IPS-NIHi7 (cell line): ENCODE measurements at regions not wholly inside any gene's neighbourhood (a gene's known extent, or its start where the extent isn't known, plus 50 kb on each side); places are given as distances from the start of the nearest gene placed in this dataset.
"Not testable (repeated sequence)": the region's sequence is repeated elsewhere in the genome, so short reads cannot be mapped to it uniquely, and the experiment has no call there.

Source experiments
- DNase-seq: peaks from one replicate; pipeline ENCODE4 v3.0.0; 2012; ENCODE audit warnings: mixed read lengths; ENCODE audit errors: extremely low spot score

DNA sequence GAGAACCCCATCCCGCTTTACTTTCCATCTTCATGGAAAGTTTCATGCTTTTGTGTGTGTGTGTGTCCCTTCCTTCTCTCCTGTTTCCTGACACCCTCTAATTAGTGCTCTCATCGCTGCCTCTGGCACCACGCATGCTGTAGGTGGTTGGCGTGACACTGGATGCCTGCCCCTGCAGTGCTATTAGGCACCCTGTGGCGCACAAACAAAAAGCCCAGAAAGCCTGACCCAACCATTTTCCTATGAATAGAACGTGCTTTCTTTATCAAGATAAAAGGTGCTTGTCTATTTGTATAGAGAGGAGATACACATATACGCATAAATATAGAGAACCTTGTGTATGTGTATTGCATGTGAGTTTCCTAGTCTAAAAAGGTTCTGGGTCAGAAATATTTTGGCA lies 120.8 kb upstream of the CDCA7L start:
- DNase-seq, result peak; percentile 31

DNA sequence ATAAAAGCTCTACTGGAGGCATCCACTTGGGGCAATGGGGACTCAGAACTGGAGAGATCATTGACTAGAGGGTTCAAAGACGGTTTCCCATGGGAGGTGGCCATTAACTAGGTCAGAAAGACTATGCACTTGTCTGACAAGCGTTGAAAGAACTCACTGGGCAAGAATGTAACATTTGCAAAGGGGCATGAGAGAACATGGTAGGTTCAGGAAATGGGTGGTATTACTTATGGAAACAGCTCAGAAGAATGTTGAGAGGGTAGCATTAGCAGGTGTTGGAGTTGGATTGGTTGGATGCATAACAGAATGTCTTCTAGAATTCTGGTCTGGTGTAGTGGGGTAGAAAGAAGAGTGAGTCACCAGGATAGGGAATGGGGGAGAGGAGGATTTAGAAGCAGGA lies 119.1 kb upstream of the CDCA7L start:
- DNase-seq, result no peak

DNA sequence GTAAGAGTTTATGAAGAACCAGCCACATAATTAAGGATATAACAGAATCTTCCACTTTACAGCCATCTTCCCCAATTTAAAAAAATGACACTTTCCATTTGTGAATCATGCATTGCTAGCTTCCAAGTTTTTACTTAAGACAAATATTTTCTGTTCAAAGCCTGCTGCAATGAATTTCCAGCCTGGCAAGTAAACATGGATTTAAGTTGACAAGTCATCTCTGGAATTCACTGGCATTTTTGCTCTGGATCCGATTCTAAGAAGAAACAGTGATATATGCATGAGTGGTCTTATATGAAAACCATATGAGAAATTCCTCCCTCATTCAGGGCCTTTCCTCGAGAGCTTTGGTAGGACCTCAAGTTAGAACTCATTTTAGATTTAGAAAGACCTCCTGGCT lies 116.1 kb upstream of the CDCA7L start:
- no peak for DNase-seq

DNA sequence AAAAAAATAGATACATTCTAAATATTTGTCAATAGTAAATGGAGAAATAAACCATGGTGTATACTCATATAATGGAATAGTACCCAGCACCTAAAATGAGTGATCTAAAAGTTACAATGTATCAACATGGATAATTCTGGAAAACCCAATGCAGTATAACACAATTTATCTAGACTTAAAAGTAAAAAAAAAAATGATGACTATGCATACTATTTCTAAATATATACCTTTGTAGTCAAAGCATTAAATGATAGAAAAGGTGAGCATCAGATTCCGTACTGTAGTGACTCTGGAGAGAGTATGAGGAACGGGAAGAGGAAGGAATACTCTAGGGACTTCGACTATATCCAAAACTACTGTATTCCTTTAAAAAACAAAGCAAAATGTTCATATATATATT lies 115.2 kb upstream of the CDCA7L start:
- no peak for DNase-seq

DNA sequence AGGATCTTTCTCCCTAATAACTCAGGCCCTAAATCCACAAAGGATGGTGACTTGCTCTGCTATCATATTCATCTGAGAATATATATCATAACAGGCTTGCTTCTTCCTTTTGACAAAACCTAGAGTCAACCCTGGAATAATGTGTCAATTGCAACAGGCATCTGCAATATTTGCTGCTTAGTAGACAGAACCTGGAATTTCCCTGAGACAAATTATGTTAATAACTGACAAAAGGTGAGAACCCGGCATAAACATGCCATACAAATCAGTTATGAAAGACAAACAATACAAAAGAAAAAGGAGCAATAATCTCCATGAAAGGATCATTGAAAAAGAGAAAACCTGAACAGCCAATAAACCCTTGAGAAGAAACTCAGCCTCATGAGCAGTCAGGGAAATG lies 114.5 kb upstream of the CDCA7L start:
- no peak for DNase-seq

DNA sequence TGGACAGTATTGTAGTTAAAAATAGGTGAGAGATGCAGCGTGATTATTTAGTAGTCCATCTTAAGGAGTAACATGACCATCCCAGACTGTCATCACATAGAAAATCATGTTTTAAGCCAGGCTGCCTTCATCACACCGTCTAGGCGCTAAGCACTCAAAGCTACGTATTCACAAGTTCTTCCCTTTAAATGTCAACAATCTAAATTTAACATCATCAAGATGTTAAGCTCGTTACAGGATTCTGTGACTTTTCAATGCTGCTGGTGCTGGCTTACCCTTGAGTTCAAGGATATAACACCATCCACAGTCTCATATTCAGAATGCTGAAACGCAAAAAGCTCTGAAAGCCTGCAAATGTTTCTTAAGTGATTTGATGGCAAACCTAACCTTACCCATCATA lies 109.5 kb upstream of the CDCA7L start:
- no peak for DNase-seq

DNA sequence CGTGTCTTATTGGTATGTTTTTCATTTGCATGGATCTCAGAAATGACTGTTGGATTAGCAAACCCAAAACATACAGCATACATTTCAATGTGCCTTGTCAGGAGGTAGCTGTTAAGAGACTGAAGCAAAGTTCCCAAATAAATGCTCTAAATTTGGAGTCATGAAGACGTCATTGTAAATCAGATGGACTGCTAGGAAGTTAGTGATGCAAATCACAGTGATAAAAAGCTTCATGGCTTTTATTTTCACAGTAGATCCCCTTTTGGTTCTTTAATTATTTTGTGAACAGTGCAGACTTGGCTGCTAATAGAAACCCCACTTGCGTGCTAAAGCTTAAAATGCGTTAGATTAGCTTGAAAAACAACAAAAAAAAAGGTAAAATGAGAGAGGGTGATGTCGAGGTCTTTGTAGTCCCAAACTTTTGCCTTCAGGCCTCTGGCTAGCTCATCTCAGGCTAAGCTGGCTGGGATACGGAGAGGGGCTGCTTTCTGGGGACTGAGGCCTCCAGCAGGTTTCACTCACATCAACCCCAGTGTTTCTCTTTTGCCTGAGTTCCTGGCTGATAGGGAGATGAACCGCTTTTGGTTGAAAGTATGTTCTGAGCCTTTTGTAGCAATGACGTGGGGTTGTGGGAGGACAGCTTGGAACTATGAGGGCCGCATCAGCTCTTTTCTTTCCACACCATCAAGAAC lies 107.1 kb upstream of the CDCA7L start:
- no peak for DNase-seq

DNA sequence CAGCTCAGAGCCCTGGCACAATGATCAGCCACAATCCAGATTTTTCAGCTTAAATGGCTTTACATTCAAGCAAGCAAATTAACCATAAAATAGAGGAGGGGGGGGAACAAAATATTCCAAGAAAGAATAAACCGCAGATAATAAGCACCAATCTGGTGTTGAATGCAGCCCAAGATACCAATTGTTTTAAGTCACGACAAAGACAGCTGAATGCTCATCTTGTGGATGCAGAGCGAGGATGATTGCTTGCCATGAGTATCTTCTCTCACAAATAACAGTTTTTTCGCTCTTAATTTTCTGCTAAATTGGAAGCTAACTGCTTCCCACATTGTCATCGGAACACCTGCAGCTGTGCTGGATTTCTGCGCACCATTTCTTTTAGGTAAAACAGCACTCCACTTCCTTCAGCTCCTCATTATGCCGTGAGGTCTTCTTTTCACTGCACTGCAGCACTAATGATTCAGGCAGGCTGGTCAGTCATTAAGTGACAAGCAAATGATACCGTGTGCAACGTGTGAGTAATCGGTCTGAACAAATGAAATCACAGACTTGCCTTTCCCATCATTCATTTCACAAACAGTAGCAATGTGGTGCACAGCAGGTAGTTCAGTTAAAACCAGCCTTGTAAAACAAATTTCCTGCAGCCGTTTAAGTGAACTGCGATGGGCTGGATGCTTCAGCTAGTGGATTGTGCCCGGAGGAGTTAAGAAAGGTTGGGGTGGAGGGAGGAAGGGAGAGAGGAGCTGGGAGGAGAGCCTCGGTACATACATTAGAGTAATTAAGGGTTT lies 106.4 kb upstream of the CDCA7L start:
- DNase-seq, result no peak

DNA sequence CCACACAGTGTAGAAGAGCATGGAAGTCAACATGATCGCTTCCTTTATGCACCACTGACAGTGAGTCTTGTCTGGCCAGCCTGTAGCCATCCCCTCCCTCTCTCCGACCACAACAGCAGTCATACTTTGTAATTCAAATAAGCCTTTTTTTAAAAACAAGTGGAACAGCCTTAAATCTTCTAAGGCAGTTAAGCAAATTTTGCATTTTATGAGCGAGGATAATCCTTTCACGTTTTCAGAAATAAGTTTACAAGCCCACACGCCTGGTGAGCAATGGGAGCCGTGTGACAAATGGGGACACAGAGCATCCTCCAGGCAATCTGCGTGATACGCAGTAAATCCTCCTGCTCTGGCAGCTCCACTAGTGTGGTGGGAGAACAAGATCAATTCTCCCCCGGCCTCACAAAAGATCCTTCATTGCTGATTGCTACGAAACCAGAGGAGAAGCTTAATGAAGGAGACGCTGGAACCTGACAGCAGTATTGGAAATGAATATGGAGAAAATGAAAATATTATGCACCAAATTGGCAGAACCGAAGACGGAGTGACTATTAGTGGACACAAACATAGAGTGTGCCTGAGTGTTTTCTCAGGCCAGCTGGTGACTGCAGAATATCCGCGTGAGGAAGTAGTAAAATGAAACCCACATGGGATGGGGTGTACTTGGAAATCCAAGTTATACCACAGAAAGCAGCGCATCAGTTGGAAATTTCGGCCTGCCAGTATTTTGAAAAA lies 104.2 kb upstream of the CDCA7L start:
- DNase-seq, result no peak

DNA sequence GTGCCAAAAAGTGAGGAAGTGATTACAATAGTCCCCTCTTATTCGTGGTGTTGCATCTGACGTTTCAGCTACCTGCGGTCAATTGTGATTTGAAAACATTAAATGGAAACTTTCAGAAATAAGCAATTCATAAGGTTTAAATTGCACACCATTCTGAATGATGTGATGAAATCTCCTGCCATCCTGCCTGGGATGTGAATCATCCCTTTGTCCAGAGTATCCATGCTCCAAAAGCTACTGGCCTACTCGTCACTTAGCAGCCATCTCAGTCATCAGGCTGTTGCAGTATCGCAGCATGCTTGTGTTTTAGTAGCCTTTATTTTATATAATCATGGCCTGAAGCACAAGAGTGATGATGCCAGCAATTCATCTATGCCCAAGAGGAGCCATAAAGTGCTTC lies 97.7 kb upstream of the CDCA7L start:
- no peak for DNase-seq

DNA sequence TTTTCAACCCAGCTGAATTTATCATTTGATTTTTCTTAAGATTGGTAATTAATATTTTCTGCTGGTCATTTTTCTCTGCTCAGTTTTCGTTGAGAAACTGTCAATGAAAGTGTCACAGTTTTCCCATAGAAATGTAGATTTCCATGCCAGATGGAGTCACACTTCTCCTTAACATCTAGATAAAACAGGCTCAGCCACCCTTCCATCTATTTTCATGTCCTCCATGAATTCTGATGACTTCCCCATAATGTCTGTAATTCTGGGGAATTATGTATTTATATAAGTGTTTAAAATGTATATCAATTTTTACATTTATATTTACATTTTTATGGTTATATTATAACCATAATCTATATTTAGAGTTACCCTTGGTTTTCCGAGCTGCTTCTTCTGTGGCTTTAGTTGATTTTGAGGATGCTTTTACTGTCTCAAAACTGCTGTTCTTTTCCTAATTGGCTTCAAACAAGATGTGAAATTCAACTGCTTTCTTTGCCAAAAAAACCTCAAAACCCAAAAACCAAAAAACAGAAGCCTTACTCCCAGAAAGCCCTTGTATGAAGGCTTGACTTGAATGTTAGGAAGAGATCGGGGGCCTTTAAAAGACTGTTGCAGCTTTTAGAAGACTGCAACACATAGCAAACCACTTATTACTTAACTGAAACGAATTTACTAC lies 95.4 kb upstream of the CDCA7L start:
- no peak for DNase-seq

DNA sequence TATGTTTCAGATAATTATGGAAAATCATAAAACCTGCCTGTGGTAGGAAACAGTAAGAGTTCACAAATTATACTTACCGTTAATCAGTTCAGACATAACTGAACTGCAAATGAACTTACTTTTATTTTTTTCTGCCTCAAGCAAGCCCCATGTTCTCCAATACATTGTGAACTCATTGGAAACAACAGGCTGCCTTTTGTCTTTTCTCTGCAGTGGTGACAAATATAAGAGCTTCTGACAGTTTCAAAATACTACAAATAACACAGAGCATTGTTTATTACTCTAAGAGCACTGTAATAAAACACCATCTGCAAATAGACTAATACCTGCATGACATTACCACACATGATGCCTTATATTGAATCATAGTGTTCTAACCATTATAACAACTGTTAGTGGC lies 94.0 kb upstream of the CDCA7L start:
- no peak for DNase-seq

DNA sequence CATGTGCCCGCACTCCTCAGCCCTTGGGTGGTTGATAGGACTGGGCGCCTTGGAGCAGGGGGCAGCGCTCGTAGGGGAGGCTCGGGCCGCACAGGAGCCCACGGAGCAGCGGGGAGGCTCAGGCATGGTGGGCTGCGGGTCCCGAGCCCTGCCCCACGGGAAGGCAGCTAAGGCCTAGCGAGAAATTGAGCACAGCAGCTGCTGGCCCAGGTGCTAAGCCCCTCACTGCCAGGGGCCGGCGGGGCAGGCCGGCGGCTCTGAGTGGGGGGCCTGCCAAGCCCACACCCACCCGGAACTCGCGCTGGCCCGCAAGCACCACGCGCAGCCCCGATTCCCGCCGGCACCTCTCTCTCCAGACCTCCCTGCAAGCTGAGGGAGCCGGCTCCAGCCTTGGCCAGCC lies 86.7 kb upstream of the CDCA7L start:
- DNase-seq, result not testable (repeated sequence)

DNA sequence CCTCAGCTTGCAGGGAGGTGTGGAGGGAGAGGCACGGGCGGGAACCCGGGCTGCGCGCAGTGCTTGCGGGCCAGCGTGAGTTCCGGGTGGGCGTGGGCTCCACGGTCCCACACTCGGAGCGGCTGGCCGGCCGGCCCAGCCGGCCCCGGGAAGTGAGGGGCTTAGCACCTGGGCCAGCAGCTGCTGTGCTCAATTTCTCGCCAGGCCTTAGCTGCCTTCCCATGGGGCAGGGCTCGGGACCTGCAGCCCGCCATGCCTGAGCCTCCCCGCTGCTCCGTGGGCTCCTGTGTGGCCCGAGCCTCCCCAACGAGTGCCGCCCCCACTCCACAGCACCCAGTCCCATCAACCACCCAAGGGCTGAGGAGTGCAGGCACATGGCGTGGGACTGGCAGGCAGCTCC lies 83.0 kb upstream of the CDCA7L start:
- DNase-seq, result not testable (repeated sequence)

DNA sequence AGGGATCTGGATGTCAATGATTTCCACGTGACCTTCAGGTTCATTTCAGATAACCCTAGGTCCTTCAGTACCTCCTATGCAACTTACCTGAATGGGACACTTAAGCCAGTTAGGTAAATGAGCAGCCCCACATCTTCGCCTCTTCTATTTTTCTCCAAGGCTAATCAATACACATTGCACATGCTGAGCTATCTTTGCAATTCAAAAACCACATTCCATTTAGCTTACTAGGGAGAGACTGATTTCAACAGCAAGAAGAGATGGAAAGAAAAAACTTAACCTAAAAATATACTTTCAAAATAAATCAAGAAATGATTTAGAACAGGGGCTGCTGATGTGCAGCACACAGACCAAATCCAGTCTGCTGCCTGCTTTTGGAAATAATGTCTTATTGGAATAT lies 81.8 kb upstream of the CDCA7L start:
- no peak for DNase-seq

DNA sequence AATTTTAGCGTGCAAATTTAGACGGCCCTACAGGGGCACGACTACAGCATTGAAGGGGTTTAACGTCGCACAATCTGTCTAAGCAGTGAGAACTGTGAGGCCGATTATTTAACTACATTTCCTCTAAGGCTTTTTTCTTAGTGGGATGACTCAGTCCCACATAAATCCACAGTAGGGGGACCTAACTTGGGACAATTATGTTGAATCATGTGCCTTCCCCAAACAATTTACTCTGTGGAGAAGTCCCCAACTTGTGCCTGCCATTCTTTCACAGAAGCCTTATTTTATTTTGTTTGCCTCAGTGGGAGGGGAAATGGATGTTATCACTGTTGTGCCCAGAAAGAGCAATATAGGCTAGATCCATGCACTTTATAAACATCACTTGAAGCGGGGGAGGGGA lies 80.3 kb upstream of the CDCA7L start:
- DNase-seq, result no peak

DNA sequence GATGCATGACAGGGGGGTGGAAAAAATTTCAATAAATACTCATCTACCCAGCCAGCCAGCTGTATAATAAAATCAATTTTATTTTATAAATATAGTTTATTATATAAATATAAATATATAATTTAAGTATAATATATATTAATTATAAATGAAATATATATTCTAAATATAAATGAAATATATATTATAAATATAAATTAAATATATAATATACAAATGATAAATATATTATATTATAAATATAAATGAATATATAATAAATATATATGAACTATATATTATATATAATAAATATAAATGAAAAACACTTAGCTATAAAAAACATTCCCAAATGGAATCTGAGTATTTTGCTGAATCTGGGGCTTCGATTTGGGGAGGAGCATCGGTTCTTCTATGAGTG lies 79.4 kb upstream of the CDCA7L start:
- no peak for DNase-seq

DNA sequence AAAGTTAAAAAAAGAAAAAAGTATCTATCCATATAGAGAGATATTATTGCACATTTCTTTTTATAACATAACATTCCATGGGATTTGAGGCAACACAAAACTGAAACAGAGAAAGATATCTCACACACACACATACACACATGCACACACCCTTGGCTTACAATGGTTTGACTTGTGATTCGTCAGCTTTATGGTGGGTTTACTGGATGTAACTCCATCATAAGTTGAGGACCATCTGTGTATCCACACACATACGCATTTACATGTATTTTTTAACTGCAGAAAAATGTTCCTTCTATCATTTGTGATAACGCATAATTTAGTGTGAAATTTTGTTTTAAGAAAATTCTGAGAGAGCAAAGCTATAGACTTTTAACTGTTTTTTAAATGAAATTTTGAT lies 74.2 kb upstream of the CDCA7L start:
- no peak for DNase-seq

DNA sequence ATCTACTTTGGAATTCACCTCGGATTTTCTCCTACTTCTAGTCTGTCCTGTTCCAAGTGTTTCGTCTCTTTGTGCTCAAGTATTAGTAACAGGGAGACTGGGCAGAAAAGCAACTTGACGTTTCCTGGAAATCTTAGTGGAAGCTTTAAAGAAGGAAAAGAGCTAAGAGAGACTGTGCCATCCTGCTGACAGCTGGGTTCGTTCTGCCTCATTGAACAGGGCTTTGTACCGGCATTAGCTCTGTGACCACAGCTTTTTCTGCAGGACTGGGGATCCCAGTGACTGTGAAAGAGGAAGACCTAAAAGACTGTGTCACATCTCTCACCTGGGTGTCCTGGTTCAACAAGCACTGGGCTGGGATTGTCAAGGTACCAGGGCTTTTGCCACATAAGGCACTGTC lies 70.8 kb upstream of the CDCA7L start:
- no peak for DNase-seq

DNA sequence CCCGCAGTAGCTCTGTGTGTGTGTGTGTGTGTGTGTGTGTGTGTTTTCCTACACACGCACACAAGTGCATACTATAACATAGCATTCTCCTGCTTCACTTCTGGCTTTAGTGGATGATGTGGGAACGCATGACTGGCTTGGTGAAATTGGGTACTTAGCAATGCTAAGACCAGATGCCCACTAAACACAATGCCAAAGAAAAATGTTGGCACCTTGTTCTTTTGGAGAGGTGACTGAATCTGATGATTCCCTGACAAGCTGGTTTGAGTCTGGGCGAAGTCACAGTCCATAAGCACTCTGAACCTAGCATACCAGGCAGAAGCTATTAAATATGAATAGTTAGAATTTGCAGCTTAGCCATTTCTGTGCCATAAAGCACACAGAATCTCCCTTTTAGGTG lies 68.0 kb upstream of the CDCA7L start:
- DNase-seq, result no peak

DNA sequence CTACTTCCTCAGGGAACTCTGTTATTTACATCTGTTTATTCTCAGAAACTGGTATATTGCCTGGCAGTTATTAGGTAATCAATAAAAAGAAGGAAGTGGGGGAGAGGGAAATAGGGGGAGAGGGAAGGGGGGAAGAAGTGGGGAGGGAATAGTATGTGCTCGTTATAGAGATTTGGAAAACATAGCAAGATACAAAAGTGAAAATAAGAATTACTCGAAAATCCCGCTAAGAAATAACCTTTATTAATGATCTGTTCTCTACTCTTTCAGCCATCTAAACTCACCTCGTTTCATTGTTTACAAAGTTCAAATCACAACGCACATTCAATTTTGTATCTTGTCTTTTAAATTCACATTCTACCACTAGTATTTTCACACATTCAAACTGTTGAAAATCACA lies 63.0 kb upstream of the CDCA7L start:
- no peak for DNase-seq

DNA sequence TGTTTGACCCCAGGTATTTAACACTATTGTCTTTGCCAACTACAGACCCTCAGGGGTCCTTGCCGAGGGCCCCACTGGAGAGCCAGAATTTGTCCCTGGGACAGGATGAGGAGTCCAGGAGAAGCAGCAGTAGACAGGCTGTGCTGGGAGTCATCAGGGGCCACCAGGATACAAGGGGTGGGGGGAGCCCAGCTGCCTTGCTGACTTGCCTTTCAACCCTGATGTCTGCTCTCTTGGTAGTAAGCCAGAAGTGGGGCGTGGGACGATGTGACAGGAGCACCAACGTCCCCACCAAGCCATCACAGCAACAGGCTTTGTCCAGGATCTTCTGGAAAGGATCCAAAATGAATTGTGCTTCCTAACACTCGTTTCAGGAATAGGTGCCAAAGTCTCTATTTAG lies 62.4 kb upstream of the CDCA7L start:
- DNase-seq, result no peak
